ENCODE measurements at regions not wholly inside any gene's neighbourhood (a gene's known extent, or its start where the extent isn't known, plus 50 kb on each side); places are given as distances from the start of the nearest gene placed in this dataset.
"Not testable (repeated sequence)": the region's sequence is repeated elsewhere in the genome, so short reads cannot be mapped to it uniquely, and the experiment has no call there.

GRCh38 chr10:45056806-45057205 is 56.1 kb downstream of the ZNF22 start:
- DNase-seq (ENCODE audit: low read depth): not testable (repeated sequence)

DNA sequence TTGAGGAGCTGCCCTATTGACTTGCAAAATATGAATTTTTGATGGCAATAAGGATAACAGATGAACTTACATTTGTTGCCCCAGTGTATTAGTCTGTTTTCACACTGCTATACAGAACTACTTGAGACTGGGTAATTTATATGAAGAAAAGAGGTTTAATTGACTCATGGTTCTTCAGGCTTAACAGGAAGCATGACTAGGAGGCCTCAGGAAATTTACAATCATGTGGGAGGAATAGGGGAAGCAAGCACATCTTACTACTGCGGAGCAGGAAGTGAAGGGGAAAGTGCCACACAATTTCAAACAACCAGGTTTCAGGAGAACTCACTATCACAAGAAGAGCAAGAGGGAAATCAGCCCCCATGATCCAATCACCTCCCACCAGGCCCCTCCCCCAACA is 57.9 kb downstream of the ZNF22 start:
- peak; percentile 1 for DNase-seq (ENCODE audit: low read depth)

- no peak for DNase-seq (ENCODE audit: low read depth)
These were observed 58.4 kb downstream of the ZNF22 start for GRCh38 chr10:45058992-45059561.

- no peak for DNase-seq (ENCODE audit: low read depth)
These were observed 58.9 kb downstream of the ZNF22 start for GRCh38 chr10:45059632-45060031.

GRCh38 chr10:45061982-45062381 is 61.3 kb downstream of the ZNF22 start:
- DNase-seq (ENCODE audit: low read depth): no peak

GRCh38 chr10:45063591-45064231 is 63.0 kb downstream of the ZNF22 start:
- DNase-seq (ENCODE audit: low read depth): no peak

- no peak for DNase-seq (ENCODE audit: low read depth)
These were observed 64.3 kb downstream of the ZNF22 start for GRCh38 chr10:45064998-45065397.

DNA sequence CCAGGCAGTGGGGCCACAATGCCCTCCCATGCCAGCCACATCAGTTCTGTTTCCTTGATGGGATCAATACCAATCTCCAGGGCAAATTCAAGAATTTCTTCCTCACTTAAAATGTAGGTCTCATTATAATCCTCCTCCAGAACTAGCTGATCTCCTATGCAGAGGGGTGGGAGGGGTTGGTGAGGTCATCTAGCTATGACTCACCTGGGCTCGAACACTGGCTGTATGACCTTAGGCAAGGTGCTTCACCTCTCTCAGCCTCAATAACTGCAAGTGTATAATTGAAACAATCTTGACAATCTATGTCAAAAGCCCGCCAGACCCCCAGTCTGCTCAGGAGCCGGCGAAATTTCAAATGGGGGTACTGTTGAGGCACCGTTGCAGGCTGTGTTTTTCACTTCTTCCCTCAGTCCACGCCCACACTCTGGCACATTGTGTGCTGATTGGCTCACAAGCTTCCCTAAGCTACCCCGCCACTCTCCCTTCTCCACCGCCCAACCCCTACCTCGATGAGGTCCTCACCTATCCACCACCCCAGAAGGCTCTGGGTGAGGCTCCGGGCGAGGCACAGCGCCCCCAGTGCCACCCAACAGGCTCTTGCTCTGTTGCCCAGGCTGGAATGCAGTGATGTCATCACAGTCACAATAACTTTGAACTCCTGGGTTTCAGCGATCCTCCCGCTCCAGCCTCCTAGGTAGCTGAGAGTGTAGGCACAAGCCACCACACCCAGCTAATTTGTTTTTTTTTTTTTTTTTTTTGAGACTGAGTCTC is 70.5 kb downstream of the ZNF22 start:
- DNase-seq (ENCODE audit: low read depth): no peak

DNA sequence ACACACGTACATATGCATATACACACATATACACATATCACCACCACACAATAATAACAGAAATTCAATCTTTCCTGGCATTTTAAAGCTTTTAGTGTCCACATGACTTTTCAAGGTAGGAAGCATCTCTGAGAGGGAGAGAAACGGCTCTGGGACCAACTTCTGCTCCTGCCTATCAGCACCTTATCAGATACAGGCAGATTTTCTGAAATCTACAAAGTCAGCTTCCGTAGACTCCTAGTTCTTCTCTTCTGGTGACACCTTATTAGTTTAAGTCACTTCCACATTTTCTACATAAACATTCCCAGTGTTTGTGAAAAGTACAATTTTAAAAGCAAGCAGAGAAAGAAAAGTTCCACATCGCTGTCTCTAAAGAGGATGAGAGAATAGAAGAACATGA is 74.5 kb downstream of the ZNF22 start:
- DNase-seq (ENCODE audit: low read depth): no peak

DNA sequence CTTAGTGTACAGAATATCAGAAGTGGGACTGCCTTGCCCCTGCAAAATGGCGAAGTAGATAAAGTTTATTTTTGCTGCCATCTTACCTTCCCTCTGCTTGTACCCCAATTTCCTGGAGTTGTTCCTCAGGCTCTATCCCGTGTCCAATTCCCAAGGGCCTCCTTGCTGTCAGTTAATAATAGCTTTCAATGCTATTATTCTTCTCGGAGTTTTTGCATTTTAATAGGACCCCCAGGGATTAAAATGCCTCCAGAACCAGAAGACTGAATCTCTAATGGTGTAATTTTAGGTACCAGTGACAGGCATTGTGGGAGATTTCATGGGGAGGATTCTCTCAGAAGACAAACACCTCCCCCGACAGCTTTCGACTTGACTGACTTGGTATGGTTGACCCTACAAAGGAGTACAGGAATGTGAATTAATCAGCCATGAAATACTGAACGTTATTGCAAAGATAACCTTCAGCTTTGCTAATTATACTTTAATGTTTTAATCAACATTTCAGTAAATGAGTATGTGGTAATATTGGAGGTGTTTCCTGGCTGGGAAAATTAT is 75.2 kb downstream of the ZNF22 start:
- DNase-seq (ENCODE audit: low read depth): no peak

DNA sequence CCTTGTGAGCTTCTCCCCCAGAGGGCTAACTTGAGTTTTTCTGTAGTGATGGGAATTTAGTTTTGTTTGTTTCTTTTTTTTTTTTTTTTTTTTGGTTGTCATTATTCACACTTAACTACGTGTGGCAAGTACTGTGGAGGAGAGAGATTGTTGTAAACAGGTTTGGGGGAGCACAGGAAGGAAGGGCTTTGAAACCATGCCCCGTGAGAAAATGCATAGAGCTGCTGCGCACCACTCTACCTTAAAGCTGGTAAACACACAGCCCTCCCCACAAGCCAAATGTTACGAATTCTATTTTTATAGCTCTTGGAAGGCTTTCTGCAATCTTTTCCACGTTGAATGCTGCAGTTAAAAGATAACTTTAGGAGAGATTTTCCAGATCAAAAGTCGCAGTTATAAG is 76.2 kb downstream of the ZNF22 start:
- DNase-seq (ENCODE audit: low read depth): no peak

- DNase-seq (ENCODE audit: low read depth): no peak
These were observed 79.6 kb downstream of the ZNF22 start for GRCh38 chr10:45080331-45080730.

DNA sequence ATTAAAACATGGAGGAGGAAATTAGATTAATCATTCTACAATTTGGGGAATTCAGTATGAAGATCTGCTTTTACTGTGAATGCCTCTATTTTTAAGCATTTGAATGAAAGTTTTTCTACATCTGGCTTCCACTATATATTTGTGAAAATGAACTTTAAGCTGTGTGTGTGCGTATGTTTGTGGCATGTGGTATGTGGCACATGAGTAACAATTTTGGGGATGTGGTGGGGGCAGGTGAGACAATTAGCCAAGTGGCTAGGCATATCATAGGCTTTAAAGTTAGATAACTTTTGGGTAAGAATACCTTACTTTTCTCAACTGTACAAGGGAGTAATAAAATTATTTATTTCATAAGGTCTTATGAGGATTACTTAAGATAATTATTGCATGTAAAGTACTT is 81.5 kb downstream of the ZNF22 start:
- DNase-seq (ENCODE audit: low read depth): no peak

DNA sequence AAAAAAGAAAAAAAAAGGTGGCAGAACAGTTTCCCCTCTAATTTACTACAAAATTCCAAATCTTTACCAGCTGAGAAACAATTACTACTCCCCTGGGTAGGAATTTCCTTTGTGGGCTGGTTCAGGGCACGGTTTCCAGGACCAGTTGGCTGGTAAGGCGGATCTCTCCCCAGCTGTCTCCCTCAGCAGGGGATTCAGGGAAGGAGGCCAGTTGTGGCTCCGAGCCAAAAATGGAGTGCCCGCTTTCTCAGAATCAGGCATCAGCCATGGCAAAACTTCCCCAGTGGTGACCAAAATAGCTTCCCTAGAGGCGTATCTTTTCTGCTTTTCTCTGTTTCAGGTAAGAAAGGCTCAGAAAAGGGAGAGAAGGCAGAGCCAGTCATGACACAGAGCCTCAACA is 91.2 kb downstream of the ZNF22 start:
- DNase-seq (ENCODE audit: low read depth): no peak

- no peak for DNase-seq (ENCODE audit: low read depth)
These were observed 93.2 kb downstream of the ZNF22 start for GRCh38 chr10:45093945-45094344.

GRCh38 chr10:45095286-45095685 is 94.6 kb downstream of the ZNF22 start:
- DNase-seq (ENCODE audit: low read depth): no peak

GRCh38 chr10:45096001-45096400 is 95.3 kb downstream of the ZNF22 start:
- DNase-seq (ENCODE audit: low read depth): no peak

- DNase-seq (ENCODE audit: low read depth): no peak
These were observed 99.7 kb downstream of the ZNF22 start for GRCh38 chr10:45100429-45100828.

GRCh38 chr10:45104674-45105073 is 104.0 kb downstream of the ZNF22 start:
- no peak for DNase-seq (ENCODE audit: low read depth)

GRCh38 chr10:45105309-45105708 is 104.6 kb downstream of the ZNF22 start:
- DNase-seq (ENCODE audit: low read depth): peak; percentile 18

DNA sequence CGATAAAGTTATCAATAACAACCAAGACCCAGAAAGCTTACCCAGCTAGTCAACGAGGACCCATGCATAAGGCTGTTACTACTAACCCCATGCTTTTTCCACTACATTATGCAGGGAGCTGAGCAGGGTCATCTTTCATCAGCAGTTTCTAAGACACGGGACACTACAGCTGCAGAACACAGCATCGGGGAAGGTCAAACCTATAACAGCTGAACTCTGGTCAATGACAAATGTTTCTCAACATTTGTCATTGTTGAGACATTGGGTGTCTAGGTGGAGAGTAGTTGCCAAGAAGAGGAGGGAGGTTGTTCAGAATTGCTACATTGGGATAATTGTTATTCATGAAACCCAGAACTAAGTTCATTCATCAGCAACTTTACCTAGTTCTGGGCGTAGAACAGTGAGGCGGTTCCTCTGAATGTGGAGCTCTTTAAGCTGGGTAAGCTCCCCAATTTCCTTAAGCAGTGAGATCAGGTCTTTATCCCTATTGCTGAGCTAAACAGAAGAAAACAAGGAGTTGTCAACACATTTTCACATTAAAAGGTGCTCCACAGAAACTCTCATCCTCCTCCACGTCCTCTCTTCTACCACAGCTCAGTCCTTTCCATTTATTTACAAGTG is 105.6 kb downstream of the ZNF22 start:
- DNase-seq (ENCODE audit: low read depth): no peak

DNA sequence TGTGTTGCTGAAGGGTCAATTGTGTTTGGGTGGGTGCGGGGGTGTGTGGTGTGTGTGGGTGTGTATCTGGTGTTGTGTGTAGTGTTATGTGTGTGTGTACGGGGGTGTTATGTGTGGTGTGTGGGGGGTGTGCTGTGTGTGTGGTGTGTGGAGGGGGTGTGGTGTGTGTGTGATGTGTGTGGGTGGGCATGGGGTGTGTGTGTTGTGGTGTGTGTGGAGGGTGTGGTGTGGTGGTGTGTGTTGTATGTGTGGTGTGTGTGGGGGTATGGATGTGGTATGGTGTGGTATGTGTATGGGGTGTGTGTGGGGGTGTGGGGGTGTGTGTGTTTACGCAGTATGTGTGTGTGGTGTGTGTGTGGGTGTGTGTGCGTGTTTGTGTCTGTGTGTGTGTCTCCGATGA is 110.8 kb downstream of the ZNF22 start:
- DNase-seq (ENCODE audit: low read depth): no peak

DNA sequence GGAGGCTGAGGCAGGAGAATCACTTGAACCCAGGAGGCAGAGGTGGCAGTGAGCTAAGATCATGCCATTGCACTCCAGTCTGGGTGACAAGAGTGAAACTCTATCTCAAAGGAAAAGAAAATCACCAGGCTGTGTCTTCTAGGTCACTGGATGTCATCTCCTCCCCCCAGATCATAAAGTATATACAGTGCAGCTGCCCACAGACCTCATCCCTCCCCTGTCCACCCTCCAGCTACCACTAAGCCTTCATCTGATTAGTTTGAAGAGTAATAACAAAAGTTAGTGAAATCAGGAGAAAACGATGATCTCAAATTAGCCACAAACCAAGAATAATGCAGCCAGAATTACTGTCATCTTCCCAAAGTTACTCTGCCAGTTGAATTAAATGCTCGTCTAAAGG is 117.2 kb downstream of the ZNF22 start:
- DNase-seq (ENCODE audit: low read depth): not testable (repeated sequence)

Data from RPMI7951 (cell line).